Esophagus squamous epithelium (tissue), 4 donors: ENCODE measurements at regions not wholly inside any gene's neighbourhood (a gene's known extent, or its start where the extent isn't known, plus 50 kb on each side); places are given as distances from the start of the nearest gene placed in this dataset.

Source experiments
- CTCF ChIP-seq, 6 experiments: fragments of 450-650 bp in 4 of 6; fragments of 200-600 bp in 2 of 6; sonication (generic) in 2 of 6; IDR thresholded peaks; one replicate each; pipeline ENCODE4 v1.5.1; 2016 to 2019; ENCODE audit warnings: antibody characterized with exemption in 6 of 6, mild to moderate bottlenecking in 4 of 6, moderate library complexity in 4 of 6
- POLR2A ChIP-seq, 4 donors: fragments of 450-650 bp; IDR thresholded peaks; one replicate each; pipeline ENCODE4 v1.6.1; 2017; ENCODE audit warnings: antibody characterized with exemption in 4 of 4, mild to moderate bottlenecking in 4 of 4, moderate library complexity in 3 of 4

DNA sequence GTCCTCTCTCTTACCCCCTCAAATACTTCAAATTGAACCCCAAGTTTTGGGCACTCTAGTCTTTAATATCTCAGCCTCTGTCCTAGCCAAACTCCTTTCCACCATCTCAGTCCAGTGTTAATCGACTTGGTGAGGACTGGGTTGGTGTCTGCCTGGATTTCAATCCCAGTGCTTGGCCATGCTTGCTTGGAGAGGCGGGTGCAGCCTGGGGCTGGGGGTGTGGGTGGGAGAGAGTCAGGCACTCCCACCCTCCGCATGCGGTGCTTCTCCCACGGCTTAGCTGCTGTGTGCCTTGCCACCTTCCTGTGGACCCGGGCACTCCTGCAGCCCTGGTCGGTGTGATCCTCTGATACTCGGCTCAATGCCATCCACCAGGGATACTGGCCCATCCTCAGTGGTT, 220.8 kb upstream of the HDAC4 start:
- TF ChIP-seq POLR2A (IDR thresholded peaks at IDR 0.05): no peak
- no peak for TF ChIP-seq CTCF (IDR thresholded peaks at IDR 0.05)
